PFSK-1 (cell line): ENCODE measurements at regions not wholly inside any gene's neighbourhood (a gene's known extent, or its start where the extent isn't known, plus 50 kb on each side); places are given as distances from the start of the nearest gene placed in this dataset.

Experiments
- FOXP2 ChIP-seq: optimal IDR thresholded peaks from 2 replicates; pipeline ENCODE3; 2011; ENCODE audit warnings: borderline replicate concordance, control low read depth, inconsistent platforms; ENCODE audit not compliant: insufficient read depth; ENCODE audit errors: extremely low read length, extremely low read depth
- POLR2AphosphoS5 ChIP-seq: IDR thresholded peaks from 2 replicates; pipeline ENCODE4 v1.6.1; 2012; ENCODE audit warnings: low read depth, mild to moderate bottlenecking, control low read depth, low read length, moderate library complexity
- REST ChIP-seq, 2 experiments: IDR thresholded peaks; 2 replicates each; pipeline versions ENCODE4 v1.6.1 to v1.8.0; 2011 to 2012; ENCODE audit warnings: low read depth in 2 of 2, low read length in 2 of 2, control low read depth in 1 of 2, inconsistent platforms in 1 of 2, mild to moderate bottlenecking in 1 of 2, moderate library complexity in 1 of 2; ENCODE audit not compliant: insufficient read depth in 1 of 2
- SIN3A ChIP-seq: IDR thresholded peaks from 2 replicates; pipeline ENCODE4 v1.6.1; 2012; ENCODE audit warnings: mild to moderate bottlenecking, low read length, moderate library complexity, borderline replicate concordance; ENCODE audit not compliant: insufficient read depth
- TAF1 ChIP-seq: IDR thresholded peaks from 2 replicates; pipeline ENCODE4 v1.6.1; 2012; ENCODE audit warnings: low read length, control low read depth, borderline replicate concordance; ENCODE audit not compliant: insufficient read depth

DNA sequence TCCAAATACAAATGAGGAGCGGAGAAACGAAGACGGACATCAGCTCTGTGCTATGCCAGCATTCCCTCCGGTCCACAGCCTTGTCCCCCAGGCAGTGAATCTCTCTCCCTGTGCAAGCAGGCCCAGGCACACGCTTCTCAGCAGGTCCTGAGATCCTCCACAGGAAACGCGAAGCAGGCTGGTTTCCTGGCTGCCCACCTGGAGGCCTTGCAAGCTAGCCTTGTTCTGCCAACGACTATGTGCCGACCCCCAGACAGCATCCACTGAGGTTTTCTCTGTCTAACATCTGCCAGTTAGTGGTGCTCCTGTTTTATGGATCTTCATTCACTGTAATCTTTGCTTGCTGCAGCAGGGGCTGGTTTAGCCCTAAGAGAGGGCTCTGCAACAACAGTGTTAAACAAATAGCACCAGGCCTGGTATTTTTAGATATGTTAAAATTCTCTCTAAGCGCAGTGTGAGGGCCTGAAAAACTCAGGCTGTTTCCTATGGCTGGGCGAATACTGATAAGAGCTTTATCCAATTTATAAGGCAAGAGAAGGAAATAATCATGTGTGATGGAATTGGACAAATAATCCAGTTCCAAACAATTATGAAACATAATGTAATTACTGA, 386.0 kb upstream of the ARID1B start:
- no peak for TF ChIP-seq POLR2AphosphoS5
- TF ChIP-seq FOXP2, result no peak
- no peak for TF ChIP-seq REST (IDR thresholded peaks at IDR 0.05; ENCODE audit: insufficient read depth in 1 of 2, low read depth in 2 of 2, low read length in 2 of 2)
- TF ChIP-seq TAF1, result no peak
- no peak for TF ChIP-seq SIN3A
